Caco-2 (cell line): ENCODE measurements at regions not wholly inside any gene's neighbourhood (a gene's known extent, or its start where the extent isn't known, plus 50 kb on each side); places are given as distances from the start of the nearest gene placed in this dataset.

ENCODE experiments used
- BruUV-seq: library from RNA; stranded (reverse); fragments of 400-500 nt; replicated peaks from 2 replicates; lab custom pipeline; 2021; lab: Mats Ljungman, UMichigan
- CTCF ChIA-PET: fragments of 300-600 bp; sonication (Branson Sonifier 250); formaldehyde crosslinking; loops from one replicate; lab custom pipeline; 2022; ENCODE audit warnings: antibody characterized with exemption; lab: Charles Lee
- POLR2A ChIA-PET: fragments of 300-600 bp; sonication (Branson Sonifier 250); formaldehyde crosslinking; loops from one replicate; lab custom pipeline; 2022; ENCODE audit warnings: antibody characterized with exemption; lab: Charles Lee
- DNase-seq, 2 experiments: peaks; one replicate each; pipeline versions ENCODE4 v3.0.0 to v3.0.0-alpha.2; 2020 to 2022
- H3K27me3 ChIP-seq: replicated peaks from 2 replicates; pipeline ENCODE4 v1.6.0; 2011; ENCODE audit warnings: low read length; ENCODE audit not compliant: control insufficient read depth, insufficient read depth
- H3K36me3 ChIP-seq: 2 replicates; pipeline ENCODE4 v1.5.1; 2011; ENCODE audit warnings: low read length; ENCODE audit not compliant: control insufficient read depth, insufficient read depth
- H3K4me1 ChIP-seq: fragments of 250-450 bp; sonication (Bioruptor Pico); 2 replicates; pipeline ENCODE4 v1.5.1; 2020; ENCODE audit warnings: mild to moderate bottlenecking
- H3K4me3 ChIP-seq: 2 replicates; pipeline ENCODE4 v1.5.1; 2011; ENCODE audit warnings: low read depth, mild to moderate bottlenecking, control low read depth, low read length
- H3K9me3 ChIP-seq: fragments of 250-450 bp; sonication (Bioruptor Pico); 2 replicates; pipeline ENCODE4 v1.5.1; 2020; ENCODE audit warnings: mild to moderate bottlenecking, moderate library complexity
- H3K27ac Mint-ChIP-seq: one replicate; pipeline ENCODE4 v1.8.0; 2022; ENCODE audit warnings: mixed read lengths; ENCODE audit not compliant: unreplicated experiment
- H3K27me3 Mint-ChIP-seq: one replicate; pipeline ENCODE4 v1.8.0; 2022; ENCODE audit warnings: mixed read lengths; ENCODE audit not compliant: insufficient read depth, unreplicated experiment
- H3K36me3 Mint-ChIP-seq: one replicate; pipeline ENCODE4 v1.8.0; 2022; ENCODE audit warnings: mild to moderate bottlenecking, mixed read lengths; ENCODE audit not compliant: insufficient read depth, unreplicated experiment
- H3K4me1 Mint-ChIP-seq: one replicate; pipeline ENCODE4 v1.8.0; 2022; ENCODE audit warnings: low read depth, mixed read lengths; ENCODE audit not compliant: unreplicated experiment
- H3K4me3 Mint-ChIP-seq: one replicate; pipeline ENCODE4 v1.8.0; 2022; ENCODE audit warnings: mild to moderate bottlenecking, moderate library complexity, mixed read lengths; ENCODE audit not compliant: unreplicated experiment
- H3K9me3 Mint-ChIP-seq: one replicate; pipeline ENCODE4 v1.8.0; 2022; ENCODE audit warnings: mixed read lengths; ENCODE audit not compliant: unreplicated experiment
- intact Hi-C: fragments of 100-400 bp; cut with micrococcal nuclease; formaldehyde crosslinking; loops from one replicate; pipeline ENCODE4 v1.10.0; 2022; ENCODE audit not compliant: unreplicated experiment
- TF ChIP-seq, protein P1 (sequence below), 2 experiments: fragments of 200-600 bp in 1 of 2; IDR thresholded peaks; 1 replicate in 1 of 2; 2 replicates in 1 of 2; pipeline versions ENCODE4 v1.5.1 to v1.8.0; 2011 to 2022; ENCODE audit warnings: antibody characterized with exemption in 1 of 2, control low read depth in 1 of 2, inconsistent platforms in 1 of 2, low read depth in 1 of 2, low read length in 1 of 2, mild to moderate bottlenecking in 1 of 2, moderate library complexity in 1 of 2; ENCODE audit not compliant: insufficient read depth in 1 of 2, severe bottlenecking in 1 of 2, unreplicated experiment in 1 of 2

GRCh38 chr13:88000787-88001186 is 329.6 kb downstream of the SLITRK5 start:
- peaks cover 12% of the 10 kb centered on the region for H3K4me1 ChIP-seq
- H3K36me3 Mint-ChIP-seq = no peaks in the 10 kb centered on the region
- POLR2A ChIA-PET = no interaction called here
- no peaks in the 10 kb centered on the region for H3K27me3 ChIP-seq
- H3K4me3 Mint-ChIP-seq = no peak overlapping the region
- H3K27ac Mint-ChIP-seq = no peak overlapping the region
- intact Hi-C loops = no loop called here
- H3K4me1 Mint-ChIP-seq = no peaks in the 10 kb centered on the region
- H3K9me3 ChIP-seq = 0 out of 2 replicates have a peak, but pooled peaks cover 3% of the 10 kb centered on the region
- H3K9me3 Mint-ChIP-seq = peaks cover 19% of the 10 kb centered on the region
- CTCF ChIA-PET = no interaction called here
- no peaks in the 10 kb centered on the region for H3K36me3 ChIP-seq
- BruUV-seq = no TSS peak
- no peak for DNase-seq
- H3K27me3 Mint-ChIP-seq = no peaks in the 10 kb centered on the region
- no peak overlapping the region for H3K4me3 ChIP-seq
- TF ChIP-seq, protein P1, sequence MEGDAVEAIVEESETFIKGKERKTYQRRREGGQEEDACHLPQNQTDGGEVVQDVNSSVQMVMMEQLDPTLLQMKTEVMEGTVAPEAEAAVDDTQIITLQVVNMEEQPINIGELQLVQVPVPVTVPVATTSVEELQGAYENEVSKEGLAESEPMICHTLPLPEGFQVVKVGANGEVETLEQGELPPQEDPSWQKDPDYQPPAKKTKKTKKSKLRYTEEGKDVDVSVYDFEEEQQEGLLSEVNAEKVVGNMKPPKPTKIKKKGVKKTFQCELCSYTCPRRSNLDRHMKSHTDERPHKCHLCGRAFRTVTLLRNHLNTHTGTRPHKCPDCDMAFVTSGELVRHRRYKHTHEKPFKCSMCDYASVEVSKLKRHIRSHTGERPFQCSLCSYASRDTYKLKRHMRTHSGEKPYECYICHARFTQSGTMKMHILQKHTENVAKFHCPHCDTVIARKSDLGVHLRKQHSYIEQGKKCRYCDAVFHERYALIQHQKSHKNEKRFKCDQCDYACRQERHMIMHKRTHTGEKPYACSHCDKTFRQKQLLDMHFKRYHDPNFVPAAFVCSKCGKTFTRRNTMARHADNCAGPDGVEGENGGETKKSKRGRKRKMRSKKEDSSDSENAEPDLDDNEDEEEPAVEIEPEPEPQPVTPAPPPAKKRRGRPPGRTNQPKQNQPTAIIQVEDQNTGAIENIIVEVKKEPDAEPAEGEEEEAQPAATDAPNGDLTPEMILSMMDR (IDR thresholded peaks at IDR 0.05; ENCODE audit: insufficient read depth in 1 of 2, low read depth in 1 of 2, low read length in 1 of 2, severe bottlenecking in 1 of 2, unreplicated experiment in 1 of 2) = no peak

- Mint-ChIP-seq H3K9me3 (no peaks in the 10 kb centered on the region), H3K36me3 (no peaks in the 10 kb centered on the region), H3K4me3 (no peak overlapping the region), H3K27ac (no peak overlapping the region), H3K4me1 (no peaks in the 10 kb centered on the region), H3K27me3 (no peaks in the 10 kb centered on the region)
- POLR2A ChIA-PET = no interaction called here
- DNase-seq = no peak
- TF ChIP-seq, protein P1 (IDR thresholded peaks at IDR 0.05; ENCODE audit: insufficient read depth in 1 of 2, low read depth in 1 of 2, low read length in 1 of 2, severe bottlenecking in 1 of 2, unreplicated experiment in 1 of 2) = no peak
- CTCF ChIA-PET = no interaction called here
- no peak overlapping the region for H3K4me3 ChIP-seq
- intact Hi-C loops = no loop called here
- no peaks in the 10 kb centered on the region for H3K9me3 ChIP-seq
- no peaks in the 10 kb centered on the region for H3K36me3 ChIP-seq
- BruUV-seq = no TSS peak
- H3K4me1 ChIP-seq = no peaks in the 10 kb centered on the region
- H3K27me3 ChIP-seq = no peaks in the 10 kb centered on the region
Observed at GRCh38 chr13:88005188-88005587, 334.0 kb downstream of the SLITRK5 start.

- Mint-ChIP-seq H3K9me3 (no peaks in the 10 kb centered on the region), H3K27ac (no peak overlapping the region), H3K4me3 (no peak overlapping the region), H3K4me1 (no peaks in the 10 kb centered on the region), H3K27me3 (peaks cover 5% of the 10 kb centered on the region), H3K36me3 (no peaks in the 10 kb centered on the region)
- ChIA-PET POLR2A (no interaction called here), CTCF (no interaction called here)
- intact Hi-C loops = no loop called here
- DNase-seq = no peak
- no peak overlapping the region for H3K4me3 ChIP-seq
- no peaks in the 10 kb centered on the region for H3K4me1 ChIP-seq
- no peaks in the 10 kb centered on the region for H3K9me3 ChIP-seq
- H3K36me3 ChIP-seq = no peaks in the 10 kb centered on the region
- BruUV-seq = no TSS peak
- no peaks in the 10 kb centered on the region for H3K27me3 ChIP-seq
- TF ChIP-seq, protein P1 (IDR thresholded peaks at IDR 0.05; ENCODE audit: insufficient read depth in 1 of 2, low read depth in 1 of 2, low read length in 1 of 2, severe bottlenecking in 1 of 2, unreplicated experiment in 1 of 2) = no peak
Observed at GRCh38 chr13:88014527-88014926, 343.4 kb downstream of the SLITRK5 start.
